Activated CD8-positive, alpha-beta T cell treated with anti-CD3 and anti-CD28 coated beads, Interleukin-2, amount 10 ng/mL, durations not matched to agents 7 days and 5 days (primary cell): ENCODE measurements at regions not wholly inside any gene's neighbourhood (a gene's known extent, or its start where the extent isn't known, plus 50 kb on each side); places are given as distances from the start of the nearest gene placed in this dataset.

Experiments used
- ATAC-seq: fragments of 150-1000 bp; cut with Tn5 transposase; one replicate; pipeline ENCODE4 v1.10.0; 2021; ENCODE audit warnings: moderate library complexity
- CTCF ChIA-PET: fragments of 350-600 bp; sonication (Branson Sonifier 250); formaldehyde crosslinking; loops from one replicate; lab custom pipeline; 2021; ENCODE audit warnings: antibody characterized with exemption; lab: Charles Lee
- POLR2A ChIA-PET: fragments of 350-600 bp; sonication (Branson Sonifier 250); formaldehyde crosslinking; loops from one replicate; lab custom pipeline; 2021; ENCODE audit warnings: antibody characterized with exemption; lab: Charles Lee
- DNase-seq: peaks from one replicate; pipeline ENCODE4 v3.0.0-alpha.2; 2020
- H3K27ac Mint-ChIP-seq: one replicate; pipeline ENCODE4 v1.8.0; 2021; ENCODE audit warnings: mild to moderate bottlenecking, mixed read lengths
- H3K27me3 Mint-ChIP-seq: one replicate; pipeline ENCODE4 v1.8.0; 2021; ENCODE audit warnings: low read depth, mixed read lengths
- H3K36me3 Mint-ChIP-seq: one replicate; pipeline ENCODE4 v1.8.0; 2021; ENCODE audit warnings: low read depth, mixed read lengths
- H3K4me1 Mint-ChIP-seq: one replicate; pipeline ENCODE4 v1.8.0; 2021; ENCODE audit warnings: low read depth, mixed read lengths
- H3K4me3 Mint-ChIP-seq: one replicate; pipeline ENCODE4 v1.8.0; 2021; ENCODE audit warnings: mild to moderate bottlenecking, mixed read lengths
- H3K9me3 Mint-ChIP-seq: one replicate; pipeline ENCODE4 v1.8.0; 2022; ENCODE audit warnings: mixed read lengths; ENCODE audit not compliant: insufficient read depth

- POLR2A ChIA-PET = no interaction called here
These were observed 266.3 kb downstream of the MREG start for GRCh38 chr2:215746887-215747615.

GRCh38 chr2:215746226-215746886 lies 267.0 kb downstream of the MREG start:
- ATAC-seq = no peak
- Mint-ChIP-seq H3K4me1 (peaks cover 13% of the 10 kb centered on the region), H3K36me3 (no peaks in the 10 kb centered on the region), H3K4me3 (no peak overlapping the region), H3K27ac (no peak overlapping the region), H3K9me3 (no peaks in the 10 kb centered on the region), H3K27me3 (peaks cover 11% of the 10 kb centered on the region)
- ChIA-PET POLR2A (no interaction called here), CTCF (no interaction called here)
- DNase-seq = no peak

More at GRCh38 chr2:215746887-215747615, 266.3 kb downstream of the MREG start:
- ATAC-seq (no peak), DNase-seq (no peak)
- Mint-ChIP-seq H3K27me3 (peaks cover 15% of the 10 kb centered on the region), H3K9me3 (no peaks in the 10 kb centered on the region), H3K4me1 (peaks cover 16% of the 10 kb centered on the region), H3K27ac (no peak overlapping the region), H3K36me3 (no peaks in the 10 kb centered on the region), H3K4me3 (no peak overlapping the region)
- CTCF ChIA-PET = interaction anchor here (0.6 to 0.7 kb wide), 2 partner anchors 197 to 258 kb away, joined by 3 read pairs; no protein-coding TSS in a partner anchor

- Mint-ChIP-seq H3K36me3 (no peaks in the 10 kb centered on the region), H3K4me1 (peaks cover 3% of the 10 kb centered on the region), H3K9me3 (no peaks in the 10 kb centered on the region), H3K27ac (no peak overlapping the region), H3K4me3 (no peak overlapping the region), H3K27me3 (peaks cover 9% of the 10 kb centered on the region)
- ChIA-PET POLR2A (no interaction called here), CTCF (no interaction called here)
- ATAC-seq (no peak), DNase-seq (no peak)
These were observed 268.0 kb downstream of the MREG start for GRCh38 chr2:215745331-215745730.

GRCh38 chr2:215744514-215744913 lies 268.8 kb downstream of the MREG start:
- H3K4me1 Mint-ChIP-seq = no peaks in the 10 kb centered on the region
- ChIA-PET POLR2A (no interaction called here), CTCF (no interaction called here)
- no peaks in the 10 kb centered on the region for H3K9me3 Mint-ChIP-seq
- no peak for ATAC-seq
- peaks cover 7% of the 10 kb centered on the region for H3K27me3 Mint-ChIP-seq
- no peaks in the 10 kb centered on the region for H3K36me3 Mint-ChIP-seq
- H3K27ac Mint-ChIP-seq = no peak overlapping the region
- no peak overlapping the region for H3K4me3 Mint-ChIP-seq
- DNase-seq = no peak

GRCh38 chr2:215743066-215743465 lies 270.3 kb downstream of the MREG start:
- DNase-seq (no peak), ATAC-seq (no peak)
- Mint-ChIP-seq H3K4me1 (no peaks in the 10 kb centered on the region), H3K27ac (no peak overlapping the region), H3K27me3 (peaks cover 4% of the 10 kb centered on the region), H3K9me3 (no peaks in the 10 kb centered on the region), H3K36me3 (no peaks in the 10 kb centered on the region), H3K4me3 (no peak overlapping the region)
- POLR2A ChIA-PET = no interaction called here
- CTCF ChIA-PET = no interaction called here

- H3K27ac Mint-ChIP-seq = no peak overlapping the region
- ATAC-seq = no peak
- POLR2A ChIA-PET = no interaction called here
- CTCF ChIA-PET = interaction anchor here (0.5 kb wide), 1 partner anchor 296 kb away, joined by 3 read pairs; no protein-coding TSS in a partner anchor
- DNase-seq = no peak
- no peak overlapping the region for H3K4me3 Mint-ChIP-seq
- no peaks in the 10 kb centered on the region for H3K36me3 Mint-ChIP-seq
- H3K4me1 Mint-ChIP-seq = no peaks in the 10 kb centered on the region
- H3K9me3 Mint-ChIP-seq = no peaks in the 10 kb centered on the region
- H3K27me3 Mint-ChIP-seq = peaks cover 4% of the 10 kb centered on the region
These were observed 271.3 kb downstream of the MREG start for GRCh38 chr2:215742021-215742420.

- Mint-ChIP-seq H3K4me3 (no peak overlapping the region), H3K27ac (no peak overlapping the region), H3K4me1 (no peaks in the 10 kb centered on the region), H3K36me3 (no peaks in the 10 kb centered on the region), H3K9me3 (no peaks in the 10 kb centered on the region), H3K27me3 (peaks cover 2% of the 10 kb centered on the region)
- no peak for ATAC-seq
- ChIA-PET POLR2A (no interaction called here), CTCF (no interaction called here)
- DNase-seq = no peak
These were observed 273.3 kb downstream of the MREG start for GRCh38 chr2:215740071-215740470.

GRCh38 chr2:215738351-215738750 lies 275.0 kb downstream of the MREG start:
- Mint-ChIP-seq H3K9me3 (no peaks in the 10 kb centered on the region), H3K36me3 (no peaks in the 10 kb centered on the region), H3K27me3 (peaks cover 2% of the 10 kb centered on the region), H3K4me3 (no peak overlapping the region), H3K4me1 (no peaks in the 10 kb centered on the region), H3K27ac (no peak overlapping the region)
- ChIA-PET POLR2A (no interaction called here), CTCF (no interaction called here)
- no peak for DNase-seq
- ATAC-seq = no peak

GRCh38 chr2:215737477-215737876 lies 275.9 kb downstream of the MREG start:
- Mint-ChIP-seq H3K4me1 (no peaks in the 10 kb centered on the region), H3K27ac (no peak overlapping the region), H3K27me3 (peaks cover under 1% of the 10 kb centered on the region), H3K9me3 (no peaks in the 10 kb centered on the region), H3K36me3 (no peaks in the 10 kb centered on the region), H3K4me3 (no peak overlapping the region)
- POLR2A ChIA-PET = no interaction called here
- CTCF ChIA-PET = no interaction called here
- no peak for DNase-seq
- no peak for ATAC-seq

- ChIA-PET POLR2A (no interaction called here), CTCF (no interaction called here)
These were observed 276.6 kb downstream of the MREG start for GRCh38 chr2:215736653-215737290.

GRCh38 chr2:215731108-215731658 lies 282.2 kb downstream of the MREG start:
- ChIA-PET POLR2A (no interaction called here), CTCF (no interaction called here)
- no peaks in the 10 kb centered on the region for H3K9me3 Mint-ChIP-seq
- no peaks in the 10 kb centered on the region for H3K36me3 Mint-ChIP-seq
- no peaks in the 10 kb centered on the region for H3K4me1 Mint-ChIP-seq
- H3K27ac Mint-ChIP-seq = no peak overlapping the region
- no peak for ATAC-seq
- H3K27me3 Mint-ChIP-seq = no peaks in the 10 kb centered on the region
- H3K4me3 Mint-ChIP-seq = no peak overlapping the region
- DNase-seq = no peak

More at GRCh38 chr2:215736653-215737290, 276.6 kb downstream of the MREG start:
- Mint-ChIP-seq H3K27ac (no peak overlapping the region), H3K36me3 (no peaks in the 10 kb centered on the region), H3K9me3 (no peaks in the 10 kb centered on the region), H3K4me1 (no peaks in the 10 kb centered on the region), H3K27me3 (no peaks in the 10 kb centered on the region), H3K4me3 (no peak overlapping the region)
- ATAC-seq (no peak), DNase-seq (no peak)
